H9 (cell line): ENCODE measurements at regions not wholly inside any gene's neighbourhood (a gene's known extent, or its start where the extent isn't known, plus 50 kb on each side); places are given as distances from the start of the nearest gene placed in this dataset.

ENCODE experiments used
- DNase-seq: peaks from one replicate; pipeline ENCODE4 v3.0.0-alpha.2; 2017
- H2AFZ ChIP-seq: one replicate; pipeline ENCODE4 v1.6.1; 2013; ENCODE audit warnings: mild to moderate bottlenecking, low read length, control low read depth, moderate library complexity
- H2AK5ac ChIP-seq: 2 replicates; pipeline ENCODE4 v1.6.1; 2013; ENCODE audit warnings: low read length, control low read depth, mixed read lengths; ENCODE audit not compliant: insufficient read length
- H2BK120ac ChIP-seq: one replicate; pipeline ENCODE4 v1.6.1; 2013; ENCODE audit warnings: low read depth, mild to moderate bottlenecking, low read length, control low read depth, inconsistent platforms; ENCODE audit not compliant: poor library complexity, severe bottlenecking
- H2BK12ac ChIP-seq: 2 replicates; pipeline ENCODE4 v1.6.1; 2013; ENCODE audit warnings: low read length, control low read depth, mixed read lengths, low read depth; ENCODE audit not compliant: insufficient read length
- H2BK15ac ChIP-seq: 2 replicates; pipeline ENCODE4 v1.6.1; 2013; ENCODE audit warnings: low read depth, low read length, control low read depth
- H2BK20ac ChIP-seq: one replicate; pipeline ENCODE4 v1.6.1; 2013; ENCODE audit warnings: low read depth, mild to moderate bottlenecking, low read length, control low read depth, inconsistent platforms; ENCODE audit not compliant: poor library complexity, severe bottlenecking
- H2BK5ac ChIP-seq: 2 replicates; pipeline ENCODE4 v1.6.1; 2013; ENCODE audit warnings: low read length, control low read depth, mixed read lengths; ENCODE audit not compliant: insufficient read length
- H3K14ac ChIP-seq: 2 replicates; pipeline ENCODE4 v1.6.1; 2013; ENCODE audit warnings: low read length, control low read depth; ENCODE audit not compliant: insufficient read depth
- H3K18ac ChIP-seq: 2 replicates; pipeline ENCODE4 v1.6.1; 2013; ENCODE audit warnings: low read depth, mild to moderate bottlenecking, mixed read lengths, low read length, control low read depth; ENCODE audit not compliant: insufficient read length
- H3K23ac ChIP-seq: 2 replicates; pipeline ENCODE4 v1.6.1; 2013; ENCODE audit warnings: low read length, control low read depth, mixed read lengths, low read depth; ENCODE audit not compliant: insufficient read length
- H3K23me2 ChIP-seq: 2 replicates; pipeline ENCODE4 v1.6.1; 2013; ENCODE audit warnings: low read depth, mild to moderate bottlenecking, mixed read lengths, low read length, control low read depth; ENCODE audit not compliant: insufficient read length, poor library complexity, severe bottlenecking
- H3K27ac ChIP-seq: 2 replicates; pipeline ENCODE4 v1.5.1; 2013; ENCODE audit warnings: low read length, control low read depth, mixed read lengths, low read depth; ENCODE audit not compliant: insufficient read length
- H3K27me3 ChIP-seq: 2 replicates; pipeline ENCODE4 v1.6.1; 2013; ENCODE audit warnings: low read length, control low read depth, inconsistent platforms; ENCODE audit not compliant: insufficient read depth
- H3K4ac ChIP-seq: 2 replicates; pipeline ENCODE4 v1.6.1; 2013; ENCODE audit warnings: low read depth, mild to moderate bottlenecking, control low read depth, inconsistent platforms, low read length, moderate library complexity
- H3K4me1 ChIP-seq: 2 replicates; pipeline ENCODE4 v1.6.1; 2013; ENCODE audit warnings: low read length, control low read depth, inconsistent platforms; ENCODE audit not compliant: insufficient read depth
- H3K4me2 ChIP-seq: 2 replicates; pipeline ENCODE4 v1.6.1; 2013; ENCODE audit warnings: low read length, control low read depth, mixed read lengths; ENCODE audit not compliant: insufficient read length, insufficient read depth
- H3K56ac ChIP-seq: 2 replicates; pipeline ENCODE4 v1.6.1; 2013; ENCODE audit warnings: low read depth, mild to moderate bottlenecking, mixed read lengths, low read length, control low read depth; ENCODE audit not compliant: insufficient read length
- H3K79me1 ChIP-seq: 2 replicates; pipeline ENCODE4 v1.6.1; 2013; ENCODE audit warnings: low read depth, mild to moderate bottlenecking, moderate library complexity, low read length, control low read depth, inconsistent platforms; ENCODE audit not compliant: insufficient read depth, poor library complexity, severe bottlenecking
- H3K79me2 ChIP-seq: 2 replicates; pipeline ENCODE4 v1.6.1; 2013; ENCODE audit warnings: low read length, control low read depth, inconsistent platforms; ENCODE audit not compliant: insufficient read depth
- H3K9ac ChIP-seq: 2 replicates; pipeline ENCODE4 v1.6.1; 2013; ENCODE audit warnings: low read length, control low read depth, mixed read lengths; ENCODE audit not compliant: insufficient read length; ENCODE audit errors: extremely low read depth
- H3K9me3 ChIP-seq: one replicate; pipeline ENCODE4 v1.6.1; 2013; ENCODE audit warnings: low read depth, low read length, inconsistent platforms; ENCODE audit not compliant: control insufficient read depth
- H3T11ph ChIP-seq: one replicate; pipeline ENCODE4 v1.6.1; 2013; ENCODE audit warnings: mild to moderate bottlenecking, low read length, control low read depth, inconsistent platforms
- H4K20me1 ChIP-seq: one replicate; pipeline ENCODE4 v1.6.1; 2013; ENCODE audit not compliant: control insufficient read depth, insufficient read length, insufficient read depth
- H4K5ac ChIP-seq: 2 replicates; pipeline ENCODE4 v1.6.1; 2013; ENCODE audit warnings: low read depth, mild to moderate bottlenecking, mixed read lengths, low read length, control low read depth; ENCODE audit not compliant: insufficient read length
- H4K8ac ChIP-seq: replicated peaks from 2 replicates; pipeline ENCODE4 v1.6.1; 2013; ENCODE audit warnings: low read length, control low read depth, mixed read lengths, low read depth; ENCODE audit not compliant: insufficient read length
- H4K91ac ChIP-seq: 2 replicates; pipeline ENCODE4 v1.6.1; 2013; ENCODE audit warnings: low read depth, mild to moderate bottlenecking, moderate library complexity, mixed read lengths, low read length, control low read depth; ENCODE audit not compliant: insufficient read length
- H3K27ac Mint-ChIP-seq, 3 experiments: 2 replicates in 2 of 3; 3 replicates in 1 of 3; pipeline ENCODE4 v1.8.0; 2020 to 2021; ENCODE audit warnings: mixed read lengths in 3 of 3, mild to moderate bottlenecking in 1 of 3, moderate library complexity in 1 of 3
- H3K27me3 Mint-ChIP-seq: 2 replicates; pipeline ENCODE4 v1.8.0; 2021; ENCODE audit warnings: low read depth, mild to moderate bottlenecking, moderate library complexity, mixed read lengths
- H3K36me3 Mint-ChIP-seq, 3 experiments: 2 replicates in 2 of 3; 3 replicates in 1 of 3; pipeline ENCODE4 v1.8.0; 2020 to 2021; ENCODE audit warnings: low read depth in 3 of 3, mixed read lengths in 3 of 3; ENCODE audit not compliant: insufficient read depth in 1 of 3
- H3K4me1 Mint-ChIP-seq, 2 experiments: 2 replicates each; pipeline ENCODE4 v1.8.0; 2020; ENCODE audit warnings: mixed read lengths in 2 of 2
- H3K4me3 Mint-ChIP-seq, 2 experiments: 2 replicates in 1 of 2; 3 replicates in 1 of 2; pipeline ENCODE4 v1.8.0; 2020 to 2021; ENCODE audit warnings: mild to moderate bottlenecking in 2 of 2, mixed read lengths in 2 of 2, moderate library complexity in 1 of 2
- H3K9me3 Mint-ChIP-seq, 2 experiments: 2 replicates in 1 of 2; 3 replicates in 1 of 2; pipeline ENCODE4 v1.8.0; 2020; ENCODE audit warnings: mild to moderate bottlenecking in 2 of 2, mixed read lengths in 2 of 2, moderate library complexity in 1 of 2
- CTCF ChIP-seq: fragments of 200-600 bp; sonication (generic); conservative IDR thresholded peaks from 3 replicates; pipeline ENCODE4 v1.8.0; 2021; ENCODE audit warnings: antibody characterized with exemption, mild to moderate bottlenecking
- WGBS: extraction: QIAGEN DNeasy Blood & Tissue Kit; methylation state at CpG from one replicate; pipeline ENCODE4 v1.1.7; 2013; ENCODE audit warnings: missing lambda C conversion rate, low lambda C conversion rate, mixed read lengths; ENCODE audit not compliant: insufficient read length; ENCODE audit errors: extremely low coverage; 5-methylcytosine and 5-hydroxymethylcytosine counted together

GRCh38 chr15:97036301-97036700, 705.8 kb downstream of the NR2F2 start:
- TF ChIP-seq CTCF = no peak
- H3K9me3 Mint-ChIP-seq = peaks cover under 1% of the 10 kb centered on the region in 2 experiments; a peak in 4 of 5 replicates
- no peak overlapping the region for H3K56ac ChIP-seq
- no peak for DNase-seq
- no peak overlapping the region for H4K8ac ChIP-seq
- H3K36me3 Mint-ChIP-seq = peaks cover 0 to under 1% (median under 1%) of the 10 kb centered on the region in 3 experiments; a peak in 3 of 7 replicates
- no peaks in the 10 kb centered on the region for H3K27me3 ChIP-seq
- H4K91ac ChIP-seq = no peak overlapping the region
- H3K4me1 Mint-ChIP-seq = peaks cover 6 to 8% of the 10 kb centered on the region in 2 experiments; a peak in 3 of 4 replicates
- no peak overlapping the region for H3K4me2 ChIP-seq
- no CpG with 5 or more reads among the region's 3 CpGs for whole genome bisulfite sequencing
- H2BK15ac ChIP-seq = no peak overlapping the region
- H3T11ph ChIP-seq = no peak overlapping the region
- no peak overlapping the region for H3K9ac ChIP-seq
- H3K9me3 ChIP-seq = no peaks in the 10 kb centered on the region
- H3K27ac ChIP-seq = no peak overlapping the region
- no peak overlapping the region for H3K23ac ChIP-seq
- H3K79me2 ChIP-seq = no peaks in the 10 kb centered on the region
- H2BK12ac ChIP-seq = no peak overlapping the region
- H3K4ac ChIP-seq = no peak overlapping the region
- no peak overlapping the region for H3K14ac ChIP-seq
- H2BK120ac ChIP-seq = no peak overlapping the region
- no peak overlapping the region for H2BK20ac ChIP-seq
- H4K5ac ChIP-seq = no peak overlapping the region
- H3K79me1 ChIP-seq = no peaks in the 10 kb centered on the region
- no peak overlapping the region for H3K27ac Mint-ChIP-seq
- no peak overlapping the region for H3K4me3 Mint-ChIP-seq
- H3K23me2 ChIP-seq = no peaks in the 10 kb centered on the region
- H3K18ac ChIP-seq = no peak overlapping the region
- no peak overlapping the region for H2AFZ ChIP-seq
- H3K4me1 ChIP-seq = no peaks in the 10 kb centered on the region; the same call in 1 of the 2 replicates
- H4K20me1 ChIP-seq = no peaks in the 10 kb centered on the region
- no peak overlapping the region for H2BK5ac ChIP-seq
- H3K27me3 Mint-ChIP-seq = no peaks in the 10 kb centered on the region
- H2AK5ac ChIP-seq = no peak overlapping the region
